ENCODE measurements at regions not wholly inside any gene's neighbourhood (a gene's known extent, or its start where the extent isn't known, plus 50 kb on each side); places are given as distances from the start of the nearest gene placed in this dataset.
"Not testable (repeated sequence)": the region's sequence is repeated elsewhere in the genome, so short reads cannot be mapped to it uniquely, and the experiment has no call there.

GRCh38 chr14:96713426-96713825, 83.8 kb upstream of the VRK1 start:
- DNase-seq (ENCODE audit: insufficient read length, low spot score), result no peak
- TF ChIP-seq POU2F2 (IDR thresholded peaks at IDR 0.05; ENCODE audit: low read depth, low read length), result no peak
- no peak for TF ChIP-seq POLR2AphosphoS5 (IDR thresholded peaks at IDR 0.05; ENCODE audit: low read depth, low read length)
- no peak for TF ChIP-seq POLR2A (IDR thresholded peaks at IDR 0.05; ENCODE audit: low read depth, low read length)
- no peak for TF ChIP-seq SPI1 (IDR thresholded peaks at IDR 0.05; ENCODE audit: low read depth, low read length)
- FAIRE-seq, result no peak

GRCh38 chr14:96714537-96714936, 82.6 kb upstream of the VRK1 start:
- not testable (repeated sequence) for FAIRE-seq; DNase-seq (ENCODE audit: insufficient read length, low spot score)

DNA sequence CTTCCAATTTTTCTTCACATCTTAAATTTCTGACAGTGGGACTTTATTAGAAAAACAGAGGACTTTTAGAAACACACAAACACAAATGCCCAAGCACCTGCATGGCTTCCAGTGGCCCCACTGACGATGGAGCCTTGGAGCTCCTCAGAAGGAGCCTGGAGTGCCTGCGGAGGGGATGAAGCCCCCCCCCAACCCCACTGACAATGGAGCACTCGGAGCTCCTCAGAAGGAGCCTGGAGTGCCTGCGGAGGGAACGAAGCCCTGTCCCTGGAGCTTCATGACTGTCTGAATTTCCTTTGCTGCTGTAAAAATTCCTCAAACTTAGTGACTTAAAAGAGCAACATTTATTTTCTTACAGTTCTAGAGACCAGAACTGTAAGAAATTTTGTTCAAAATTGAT, 80.1 kb upstream of the VRK1 start:
- TF ChIP-seq PAX5 (IDR thresholded peaks at IDR 0.05; ENCODE audit: insufficient read depth, low read length, severe bottlenecking), result no peak
- TF ChIP-seq POLR2AphosphoS5 (IDR thresholded peaks at IDR 0.05; ENCODE audit: low read depth, low read length), result no peak
- TF ChIP-seq POLR2A (IDR thresholded peaks at IDR 0.05; ENCODE audit: low read depth, low read length), result no peak
- FAIRE-seq (no peak), DNase-seq (ENCODE audit: insufficient read length, low spot score) (no peak)

- FAIRE-seq (no peak), DNase-seq (ENCODE audit: insufficient read length, low spot score) (no peak)
Measured at GRCh38 chr14:96718407-96718806, 78.8 kb upstream of the VRK1 start.

GRCh38 chr14:96720702-96721101, 76.5 kb upstream of the VRK1 start:
- not testable (repeated sequence) for FAIRE-seq; DNase-seq (ENCODE audit: insufficient read length, low spot score)

More at GRCh38 chr14:96718407-96718806, 78.8 kb upstream of the VRK1 start:
- no peak for TF ChIP-seq POLR2AphosphoS5 (IDR thresholded peaks at IDR 0.05; ENCODE audit: low read depth, low read length)
- no peak for TF ChIP-seq TAF1 (IDR thresholded peaks at IDR 0.05; ENCODE audit: low read depth, low read length)
- TF ChIP-seq PAX5 (IDR thresholded peaks at IDR 0.05; ENCODE audit: insufficient read depth, low read length, severe bottlenecking), result no peak
- TF ChIP-seq POLR2A (IDR thresholded peaks at IDR 0.05; ENCODE audit: low read depth, low read length), result no peak
- no peak for TF ChIP-seq SPI1 (IDR thresholded peaks at IDR 0.05; ENCODE audit: low read depth, low read length)
- no peak for TF ChIP-seq POU2F2 (IDR thresholded peaks at IDR 0.05; ENCODE audit: low read depth, low read length)

GRCh38 chr14:96722736-96723135, 74.4 kb upstream of the VRK1 start:
- TF ChIP-seq TAF1 (IDR thresholded peaks at IDR 0.05; ENCODE audit: low read depth, low read length), result no peak
- no peak for TF ChIP-seq POU2F2 (IDR thresholded peaks at IDR 0.05; ENCODE audit: low read depth, low read length)
- no peak for TF ChIP-seq POLR2A (IDR thresholded peaks at IDR 0.05; ENCODE audit: low read depth, low read length)
- no peak for TF ChIP-seq PAX5 (IDR thresholded peaks at IDR 0.05; ENCODE audit: insufficient read depth, low read length, severe bottlenecking)
- TF ChIP-seq SPI1 (IDR thresholded peaks at IDR 0.05; ENCODE audit: low read depth, low read length), result no peak
- no peak for TF ChIP-seq POLR2AphosphoS5 (IDR thresholded peaks at IDR 0.05; ENCODE audit: low read depth, low read length)
- DNase-seq (ENCODE audit: insufficient read length, low spot score) (no peak), FAIRE-seq (no peak)

DNA sequence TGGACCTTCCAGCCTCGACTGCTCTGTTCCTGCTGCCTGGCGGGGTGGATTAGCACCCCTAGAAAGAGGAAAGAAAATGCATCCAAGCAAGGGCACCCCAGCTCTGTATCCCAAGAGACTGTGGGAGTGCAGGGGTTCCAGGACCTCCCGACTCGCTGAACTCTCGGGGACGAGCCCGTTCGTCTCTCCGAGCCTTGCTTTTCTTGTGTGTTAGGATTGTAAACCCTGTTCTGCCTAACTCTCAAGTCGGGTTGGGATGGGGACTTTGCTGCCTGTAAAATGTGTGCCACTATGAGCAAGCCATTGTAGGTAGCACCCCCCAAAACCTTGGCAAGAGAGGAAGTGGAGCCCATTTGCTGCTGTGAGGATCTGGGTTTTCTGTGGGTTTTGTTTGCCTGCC, 73.2 kb upstream of the VRK1 start:
- FAIRE-seq (no peak), DNase-seq (ENCODE audit: insufficient read length, low spot score) (no peak)
- TF ChIP-seq POU2F2 (IDR thresholded peaks at IDR 0.05; ENCODE audit: low read depth, low read length) (no peak), PAX5 (IDR thresholded peaks at IDR 0.05; ENCODE audit: insufficient read depth, low read length, severe bottlenecking) (no peak)

DNA sequence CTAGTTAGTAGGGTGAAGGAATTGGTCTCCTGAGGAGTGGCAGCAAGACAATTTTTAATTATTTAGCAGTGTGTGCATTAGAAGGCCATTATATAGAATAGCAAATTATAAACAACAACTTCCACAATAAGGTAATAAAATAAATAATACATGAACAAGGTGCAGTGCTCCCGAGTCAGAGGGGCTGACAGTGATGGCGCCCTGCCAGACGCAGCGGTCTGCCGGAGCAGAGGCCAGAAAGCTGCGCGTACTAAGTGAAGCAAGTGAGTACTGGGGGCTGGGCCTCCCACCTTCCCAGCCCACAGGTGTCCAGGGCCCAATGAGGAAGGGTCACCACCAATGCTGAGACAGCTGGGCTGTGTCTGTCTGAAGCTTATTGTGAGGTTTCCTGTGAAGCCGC, 72.0 kb upstream of the VRK1 start:
- TF ChIP-seq PAX5 (IDR thresholded peaks at IDR 0.05; ENCODE audit: insufficient read depth, low read length, severe bottlenecking), result no peak
- no peak for TF ChIP-seq POLR2AphosphoS5 (IDR thresholded peaks at IDR 0.05; ENCODE audit: low read depth, low read length)
- no peak for TF ChIP-seq POU2F2 (IDR thresholded peaks at IDR 0.05; ENCODE audit: low read depth, low read length)
- no peak for TF ChIP-seq TAF1 (IDR thresholded peaks at IDR 0.05; ENCODE audit: low read depth, low read length)
- TF ChIP-seq POLR2A (IDR thresholded peaks at IDR 0.05; ENCODE audit: low read depth, low read length), result no peak
- no peak for TF ChIP-seq SPI1 (IDR thresholded peaks at IDR 0.05; ENCODE audit: low read depth, low read length)
- FAIRE-seq (no peak), DNase-seq (ENCODE audit: insufficient read length, low spot score) (no peak)

GRCh38 chr14:96727073-96727472, 70.1 kb upstream of the VRK1 start:
- TF ChIP-seq POU2F2 (IDR thresholded peaks at IDR 0.05; ENCODE audit: low read depth, low read length) (no peak), PAX5 (IDR thresholded peaks at IDR 0.05; ENCODE audit: insufficient read depth, low read length, severe bottlenecking) (no peak), TAF1 (IDR thresholded peaks at IDR 0.05; ENCODE audit: low read depth, low read length) (no peak), POLR2A (IDR thresholded peaks at IDR 0.05; ENCODE audit: low read depth, low read length) (no peak), POLR2AphosphoS5 (IDR thresholded peaks at IDR 0.05; ENCODE audit: low read depth, low read length) (no peak), SPI1 (IDR thresholded peaks at IDR 0.05; ENCODE audit: low read depth, low read length) (no peak)
- FAIRE-seq (no peak), DNase-seq (ENCODE audit: insufficient read length, low spot score) (no peak)

DNA sequence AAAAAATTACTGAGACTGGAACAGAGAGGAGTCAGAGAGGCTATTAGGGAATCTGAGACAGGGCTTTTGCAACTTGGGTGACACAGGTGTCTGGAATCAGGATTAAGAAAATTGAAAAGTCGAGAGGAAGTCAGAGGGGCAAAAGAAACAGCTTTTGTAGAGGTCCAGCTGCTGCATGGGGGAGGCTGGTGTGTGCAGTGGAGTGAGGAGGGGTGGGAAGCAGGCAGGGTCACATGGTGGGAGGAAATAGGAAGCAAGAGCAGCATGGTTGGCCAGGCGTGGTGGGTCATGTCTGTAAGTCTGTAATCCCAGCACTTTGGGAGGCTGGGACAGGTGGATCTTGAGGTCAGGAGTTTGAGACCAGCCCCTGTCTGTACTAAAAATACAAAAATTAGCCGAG, 69.7 kb upstream of the VRK1 start:
- no peak for DNase-seq (ENCODE audit: insufficient read length, low spot score)
- no peak for FAIRE-seq
- no peak for TF ChIP-seq SPI1 (IDR thresholded peaks at IDR 0.05; ENCODE audit: low read depth, low read length)
- TF ChIP-seq POLR2A (IDR thresholded peaks at IDR 0.05; ENCODE audit: low read depth, low read length), result no peak
- no peak for TF ChIP-seq POU2F2 (IDR thresholded peaks at IDR 0.05; ENCODE audit: low read depth, low read length)
- TF ChIP-seq POLR2AphosphoS5 (IDR thresholded peaks at IDR 0.05; ENCODE audit: low read depth, low read length), result no peak
- no peak for TF ChIP-seq PAX5 (IDR thresholded peaks at IDR 0.05; ENCODE audit: insufficient read depth, low read length, severe bottlenecking)

DNA sequence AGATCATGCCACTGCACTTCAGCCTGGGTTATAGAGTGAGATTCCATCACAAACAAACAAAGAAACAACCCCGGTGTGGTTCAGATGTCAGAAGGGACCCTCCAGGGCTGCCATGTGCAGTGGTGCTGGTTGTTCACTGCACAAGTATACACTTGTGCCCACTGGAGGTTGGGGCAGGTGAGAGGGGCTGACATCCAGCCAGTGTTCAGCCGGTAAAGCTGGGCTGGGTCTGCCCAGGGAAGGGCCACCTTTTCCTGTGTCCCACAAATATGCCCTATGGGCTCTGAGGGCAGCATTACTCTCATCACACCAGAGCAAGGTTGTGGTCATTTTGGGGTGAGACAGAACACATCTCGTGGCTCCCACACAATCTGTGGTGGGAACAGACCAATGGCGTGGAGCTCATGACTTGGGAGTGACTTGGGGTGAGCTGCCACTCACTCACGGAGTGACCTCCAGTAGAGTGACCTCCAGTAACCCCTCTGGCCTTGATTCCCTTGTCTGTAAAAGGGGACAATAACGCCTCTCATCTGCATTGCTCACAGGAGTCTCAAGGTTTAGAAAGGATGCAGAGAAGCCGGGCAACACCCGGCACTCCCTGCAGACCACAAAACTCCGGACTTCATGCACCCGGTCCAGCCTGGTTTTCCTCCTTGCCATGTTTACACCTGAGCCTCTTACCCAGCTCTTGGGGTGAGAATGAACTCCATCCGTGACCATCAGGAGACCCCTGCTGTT, 69.0 kb upstream of the VRK1 start:
- TF ChIP-seq TAF1 (IDR thresholded peaks at IDR 0.05; ENCODE audit: low read depth, low read length) (no peak), POLR2A (IDR thresholded peaks at IDR 0.05; ENCODE audit: low read depth, low read length) (no peak), POU2F2 (IDR thresholded peaks at IDR 0.05; ENCODE audit: low read depth, low read length) (no peak)
- FAIRE-seq, result no peak
- no peak for DNase-seq (ENCODE audit: insufficient read length, low spot score)

Measured in GM12891 (cell line).